ENCODE measurements at regions not wholly inside any gene's neighbourhood (a gene's known extent, or its start where the extent isn't known, plus 50 kb on each side); places are given as distances from the start of the nearest gene placed in this dataset.

DNA sequence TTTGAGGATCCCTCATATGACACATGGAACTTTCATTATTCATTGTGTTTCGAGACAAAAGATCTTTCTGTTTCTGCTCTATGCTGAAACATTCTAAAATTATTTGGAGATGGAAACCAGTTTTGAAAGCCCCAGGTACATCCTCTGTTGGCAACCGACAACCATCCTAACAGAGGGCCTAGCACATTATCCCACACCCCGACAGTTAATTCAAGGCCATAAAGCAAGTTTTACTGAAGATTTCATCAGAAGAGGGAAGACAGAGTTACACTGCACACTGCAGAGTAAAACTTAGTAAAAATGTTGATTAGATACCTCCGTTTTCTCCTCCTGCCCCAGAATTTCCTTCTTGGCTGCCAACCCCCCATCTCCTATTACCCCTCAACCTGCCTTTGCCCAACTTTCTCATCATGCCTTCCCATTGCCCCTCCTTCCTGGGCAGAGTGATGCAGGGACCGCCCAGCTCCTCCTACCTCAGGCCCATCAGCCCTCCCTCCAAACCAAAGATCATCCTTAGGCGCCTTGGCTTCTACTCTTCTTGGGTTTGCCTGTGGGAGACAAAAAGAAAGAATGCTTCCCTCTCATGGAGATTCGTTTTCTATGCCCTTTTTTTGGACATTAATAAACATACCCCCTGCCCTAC is 52.9 kb upstream of the CITED4 start:
- ChIA-PET CTCF (no interaction called here), POLR2A (ENCODE audit: low non-redundant PET) (no interaction called here)
- TF ChIP-seq, protein P1, sequence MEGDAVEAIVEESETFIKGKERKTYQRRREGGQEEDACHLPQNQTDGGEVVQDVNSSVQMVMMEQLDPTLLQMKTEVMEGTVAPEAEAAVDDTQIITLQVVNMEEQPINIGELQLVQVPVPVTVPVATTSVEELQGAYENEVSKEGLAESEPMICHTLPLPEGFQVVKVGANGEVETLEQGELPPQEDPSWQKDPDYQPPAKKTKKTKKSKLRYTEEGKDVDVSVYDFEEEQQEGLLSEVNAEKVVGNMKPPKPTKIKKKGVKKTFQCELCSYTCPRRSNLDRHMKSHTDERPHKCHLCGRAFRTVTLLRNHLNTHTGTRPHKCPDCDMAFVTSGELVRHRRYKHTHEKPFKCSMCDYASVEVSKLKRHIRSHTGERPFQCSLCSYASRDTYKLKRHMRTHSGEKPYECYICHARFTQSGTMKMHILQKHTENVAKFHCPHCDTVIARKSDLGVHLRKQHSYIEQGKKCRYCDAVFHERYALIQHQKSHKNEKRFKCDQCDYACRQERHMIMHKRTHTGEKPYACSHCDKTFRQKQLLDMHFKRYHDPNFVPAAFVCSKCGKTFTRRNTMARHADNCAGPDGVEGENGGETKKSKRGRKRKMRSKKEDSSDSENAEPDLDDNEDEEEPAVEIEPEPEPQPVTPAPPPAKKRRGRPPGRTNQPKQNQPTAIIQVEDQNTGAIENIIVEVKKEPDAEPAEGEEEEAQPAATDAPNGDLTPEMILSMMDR (conservative IDR thresholded peaks at IDR 0.05; ENCODE audit: low read depth): no peak
- no peak for DNase-seq (ENCODE audit: low spot score)
- H3K27ac ChIP-seq: no peak overlapping the region

DNA sequence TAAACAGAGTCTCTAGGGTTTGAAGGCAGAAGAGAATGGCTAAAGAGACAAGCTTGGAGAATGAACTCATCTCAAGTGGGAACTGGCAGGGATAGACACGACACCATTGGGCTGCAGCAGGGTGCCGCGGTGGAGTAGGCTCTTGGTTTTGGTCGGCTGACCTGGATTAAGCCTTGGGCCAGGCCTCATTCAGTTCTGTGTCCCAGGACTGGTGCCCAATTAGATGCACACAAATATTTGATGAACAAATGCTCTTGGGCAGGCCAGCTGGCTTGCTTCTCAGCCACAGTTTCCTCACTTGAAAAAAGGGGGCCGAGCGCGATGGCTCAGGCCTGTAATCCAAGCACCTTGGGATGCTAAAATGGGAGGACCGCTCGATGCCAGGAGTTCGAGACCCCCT is 53.4 kb upstream of the CITED4 start:
- no peak for DNase-seq (ENCODE audit: low spot score)
- ChIA-PET CTCF (no interaction called here), POLR2A (ENCODE audit: low non-redundant PET) (no interaction called here)
- no peak overlapping the region for H3K27ac ChIP-seq
- TF ChIP-seq, protein P1 (conservative IDR thresholded peaks at IDR 0.05; ENCODE audit: low read depth): no peak

GRCh38 chr1:40917995-40918711 is 56.0 kb upstream of the CITED4 start:
- ChIA-PET POLR2A (ENCODE audit: low non-redundant PET) (no interaction called here), CTCF (interaction anchor here (1.3 kb wide), 1 partner anchor 56 kb away, joined by 3 read pairs; the partner anchor contains the start of gene CITED4)
- DNase-seq (ENCODE audit: low spot score): no peak
- TF ChIP-seq, protein P1 (conservative IDR thresholded peaks at IDR 0.05; ENCODE audit: low read depth): no peak
- no peak overlapping the region for H3K27ac ChIP-seq

DNA sequence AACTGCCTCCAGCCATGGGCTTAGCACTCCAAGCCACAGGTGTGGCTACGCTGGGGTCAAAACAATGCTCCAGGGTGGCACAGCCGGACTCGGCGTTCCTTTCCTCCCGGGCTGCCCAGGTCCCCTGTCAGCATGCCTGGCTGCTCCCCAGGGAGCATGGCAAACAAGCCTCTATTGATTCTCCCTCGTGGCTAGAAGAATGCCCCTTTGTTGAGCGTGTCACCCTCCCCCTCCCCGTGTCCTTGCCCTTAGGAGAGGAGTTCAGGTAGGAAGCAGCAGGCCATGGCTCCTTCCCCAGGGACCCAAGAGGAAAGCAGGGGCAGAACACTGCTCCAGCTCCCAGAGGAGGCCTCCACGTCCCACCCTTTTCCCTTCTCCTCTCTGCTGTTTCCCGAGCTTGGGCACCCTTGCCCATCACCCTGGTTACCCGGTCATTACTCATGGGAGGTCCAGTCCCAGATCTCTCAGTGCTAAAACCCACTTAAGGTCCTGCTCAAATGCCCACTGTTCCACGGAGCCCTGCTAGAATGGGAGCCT is 57.4 kb upstream of the CITED4 start:
- no peak overlapping the region for H3K27ac ChIP-seq
- TF ChIP-seq, protein P1 (conservative IDR thresholded peaks at IDR 0.05; ENCODE audit: low read depth): no peak
- DNase-seq (ENCODE audit: low spot score): no peak
- POLR2A ChIA-PET (ENCODE audit: low non-redundant PET): no interaction called here
- CTCF ChIA-PET: no interaction called here

- no peak for DNase-seq (ENCODE audit: low spot score)
- ChIA-PET CTCF (no interaction called here), POLR2A (ENCODE audit: low non-redundant PET) (no interaction called here)
- TF ChIP-seq, protein P1 (conservative IDR thresholded peaks at IDR 0.05; ENCODE audit: low read depth): no peak
- no peak overlapping the region for H3K27ac ChIP-seq
Measured at GRCh38 chr1:40921522-40921921, 58.0 kb upstream of the CTPS1 start.

- TF ChIP-seq, protein P1 (conservative IDR thresholded peaks at IDR 0.05; ENCODE audit: low read depth): no peak
- DNase-seq (ENCODE audit: low spot score): no peak
- ChIA-PET CTCF (no interaction called here), POLR2A (ENCODE audit: low non-redundant PET) (no interaction called here)
- H3K27ac ChIP-seq: no peak overlapping the region
Measured at GRCh38 chr1:40921981-40922677, 57.4 kb upstream of the CTPS1 start.
